ENCODE measurements at regions not wholly inside any gene's neighbourhood (a gene's known extent, or its start where the extent isn't known, plus 50 kb on each side); places are given as distances from the start of the nearest gene placed in this dataset.
"Not testable (repeated sequence)": the region's sequence is repeated elsewhere in the genome, so short reads cannot be mapped to it uniquely, and the experiment has no call there.

DNA sequence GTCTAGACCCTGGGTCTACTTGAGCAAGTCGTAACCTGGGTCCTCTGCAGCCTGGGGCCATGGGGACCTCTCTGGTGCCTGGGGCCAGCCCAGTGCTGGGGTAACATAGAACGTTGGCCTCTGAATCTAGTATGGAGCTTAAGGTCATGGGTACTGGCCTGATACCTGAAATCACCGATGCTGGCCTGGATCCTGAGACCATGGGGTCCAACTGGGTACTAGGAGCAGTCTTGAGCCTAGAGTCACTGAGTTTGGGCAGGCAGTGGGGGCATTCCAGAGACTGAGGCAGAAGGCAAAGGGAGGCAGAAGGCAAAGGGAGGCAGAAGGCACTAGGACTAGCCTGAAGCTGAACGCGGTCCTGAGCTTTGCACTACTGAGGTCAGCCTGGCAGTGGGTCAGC is 1121.1 kb upstream of the PRR20A start:
- DNase-seq: no peak

DNA sequence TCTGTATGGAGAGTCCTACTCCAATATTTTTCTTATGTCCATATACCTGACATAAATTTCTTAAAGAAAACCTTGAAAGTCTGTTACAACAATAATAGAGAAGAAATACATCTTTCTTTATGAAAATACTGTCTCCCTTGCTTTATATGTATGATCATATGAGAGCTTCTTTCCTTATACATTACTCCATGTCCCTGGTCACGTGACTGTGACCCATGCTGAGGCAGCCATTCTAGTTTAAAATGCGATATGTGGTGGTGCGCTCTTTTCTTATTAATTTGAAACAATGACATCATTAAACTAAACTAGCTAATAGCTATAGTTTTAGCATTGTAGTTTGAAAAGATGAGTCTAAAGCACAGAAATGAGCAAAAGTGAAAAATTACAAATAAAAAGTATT is 1120.3 kb upstream of the PRR20A start:
- DNase-seq: no peak

DNA sequence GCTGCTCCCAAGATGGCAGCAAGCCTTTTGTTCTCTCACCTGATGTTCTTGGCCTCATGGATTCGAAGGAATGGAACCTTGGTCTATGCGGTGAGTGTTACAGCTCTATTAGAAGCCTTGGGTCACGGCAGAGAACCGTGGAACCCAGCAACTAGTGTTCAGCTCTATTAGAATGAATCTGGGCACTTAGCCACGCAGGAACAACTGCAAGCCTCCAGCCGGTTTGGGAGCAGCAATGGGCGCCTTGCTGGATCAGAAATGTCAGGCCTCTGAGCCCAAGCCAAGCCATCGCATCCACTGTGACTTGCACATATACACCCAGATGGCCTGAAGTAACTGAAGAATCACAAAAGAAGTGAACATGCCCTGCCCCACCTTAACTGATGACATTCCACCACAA is 1100.7 kb upstream of the PRR20A start:
- DNase-seq: no peak

DNA sequence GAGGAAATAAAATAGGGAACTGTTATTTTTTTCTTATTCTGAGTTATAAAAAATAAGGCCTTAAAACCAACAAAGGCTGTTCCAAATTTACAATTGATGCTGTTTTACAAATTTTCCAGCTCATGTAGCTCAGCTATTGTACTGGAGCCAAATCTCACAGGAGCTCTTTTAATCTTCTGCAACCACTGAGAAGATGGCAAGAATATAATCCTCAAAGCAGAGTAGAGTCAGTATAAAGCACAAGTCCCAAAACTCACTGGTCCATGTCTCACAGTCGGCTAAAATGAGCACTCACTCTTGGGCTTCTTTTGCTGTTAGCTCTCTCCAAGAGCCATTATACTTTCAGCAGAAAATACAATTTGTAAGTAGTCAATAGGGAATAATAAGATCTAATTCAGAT is 1074.4 kb upstream of the PRR20A start:
- DNase-seq: no peak

DNA sequence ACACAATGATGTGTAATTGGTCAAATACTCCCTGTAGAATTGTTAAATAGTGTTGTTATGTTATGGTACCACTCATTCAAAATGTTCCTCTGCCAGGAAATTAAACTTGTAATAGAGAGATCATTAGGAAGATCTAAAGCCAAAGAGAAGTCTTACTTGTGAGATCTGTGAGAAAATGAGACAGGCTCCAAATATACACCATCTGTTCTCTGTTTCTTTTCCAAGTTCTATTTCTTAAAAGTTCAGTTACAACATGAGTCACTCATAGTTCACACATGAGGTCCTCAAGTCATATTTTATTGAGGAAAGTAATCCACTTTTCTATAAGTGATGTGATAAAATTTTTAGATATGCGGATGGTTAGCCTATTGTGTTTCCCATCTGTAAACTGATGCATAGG is 1038.1 kb upstream of the PRR20A start:
- DNase-seq: no peak

DNA sequence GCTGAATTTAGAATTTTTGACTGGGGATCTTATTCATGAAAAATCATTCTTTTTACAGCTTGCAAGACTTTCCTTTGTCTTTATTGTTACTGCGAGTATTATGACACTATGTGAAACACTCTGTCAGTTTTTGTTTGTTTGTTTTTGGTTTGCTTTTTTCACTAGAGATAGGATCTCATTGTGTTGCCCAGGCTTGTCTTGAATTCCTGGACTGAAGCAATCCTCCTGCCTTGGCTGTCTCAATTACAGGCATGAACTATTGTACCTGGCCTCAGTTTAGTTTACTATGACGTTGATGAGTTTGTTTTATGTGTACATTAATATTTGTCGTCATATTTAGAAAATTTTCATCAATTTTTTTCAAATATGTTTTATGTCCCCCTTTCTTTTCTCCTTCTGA is 1030.0 kb upstream of the PRR20A start:
- no peak for DNase-seq

DNA sequence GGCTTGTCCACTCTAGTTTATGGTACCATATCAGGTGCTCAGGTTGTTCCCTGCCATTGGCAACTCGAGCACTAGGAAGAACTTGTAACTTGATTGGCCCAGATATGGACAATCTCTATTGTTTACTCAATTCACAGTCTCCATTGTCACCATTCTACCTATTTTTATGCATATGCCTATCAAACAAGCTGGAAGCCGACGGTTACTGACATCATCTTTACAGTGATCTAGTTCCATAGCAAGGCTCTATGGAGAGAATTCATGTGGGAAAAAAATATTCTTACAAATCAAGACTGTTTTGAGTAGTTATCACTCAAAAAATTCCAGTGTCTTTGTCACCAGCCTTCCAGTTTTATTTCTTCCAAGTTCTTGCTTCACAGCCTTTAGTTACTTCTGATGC is 1006.2 kb upstream of the PRR20A start:
- no peak for DNase-seq

DNA sequence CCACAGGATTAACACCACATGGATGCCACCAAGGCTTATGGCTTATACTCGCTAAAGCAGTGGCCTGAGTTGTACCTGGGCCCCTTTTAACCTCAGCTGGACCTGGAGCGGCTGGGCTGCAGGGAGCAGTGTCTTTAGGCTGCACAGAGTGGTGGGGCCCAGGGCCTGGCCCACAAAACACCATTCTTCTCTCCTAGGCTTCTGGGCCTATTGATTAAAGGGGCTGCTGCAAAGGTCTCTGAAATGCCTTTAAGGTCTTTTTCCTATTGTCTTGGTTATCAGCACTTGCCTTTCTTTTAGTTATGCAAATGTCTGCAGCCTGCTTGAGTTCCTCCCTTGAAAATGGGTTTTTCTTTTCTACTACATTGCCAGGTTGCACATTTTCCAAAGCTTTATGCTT is 973.9 kb upstream of the PRR20A start:
- no peak for DNase-seq

DNA sequence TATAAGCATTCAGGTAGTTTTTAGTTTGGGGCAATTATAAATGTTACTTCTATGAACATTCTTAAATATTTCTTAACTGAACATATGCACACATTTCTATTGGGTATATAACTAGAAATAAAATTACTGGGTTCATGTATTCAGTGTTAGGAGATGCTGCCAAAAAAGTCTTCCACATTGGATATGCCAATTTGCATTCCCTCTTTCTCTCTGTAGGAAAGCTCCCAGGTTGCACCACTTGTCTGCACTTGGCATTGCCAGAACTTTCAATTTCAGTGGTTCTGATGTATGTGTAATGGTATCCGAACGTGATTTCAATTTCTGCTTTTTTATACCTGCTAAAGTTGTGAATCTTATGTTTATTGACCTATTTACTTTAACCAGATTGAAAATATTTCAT is 972.1 kb upstream of the PRR20A start:
- no peak for DNase-seq

DNA sequence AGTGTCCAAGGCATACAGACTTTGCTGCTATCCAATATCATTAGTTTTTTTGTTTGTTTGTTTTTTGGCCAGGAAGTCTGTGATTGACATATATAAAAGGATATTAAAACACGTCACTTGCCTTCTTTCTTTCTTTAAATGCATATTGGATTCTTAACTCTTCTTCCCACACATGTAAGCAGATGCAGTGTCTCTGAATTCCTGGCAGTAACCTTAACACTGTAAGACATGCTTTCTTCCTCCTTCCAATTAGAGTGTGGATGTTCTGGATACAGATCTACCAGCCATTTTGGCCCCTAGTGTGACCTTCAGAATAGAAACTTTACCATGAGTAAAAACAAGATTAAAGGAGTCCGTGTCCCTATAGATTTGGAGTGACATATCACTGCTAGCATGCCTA is 967.4 kb upstream of the PRR20A start:
- DNase-seq: no peak

DNA sequence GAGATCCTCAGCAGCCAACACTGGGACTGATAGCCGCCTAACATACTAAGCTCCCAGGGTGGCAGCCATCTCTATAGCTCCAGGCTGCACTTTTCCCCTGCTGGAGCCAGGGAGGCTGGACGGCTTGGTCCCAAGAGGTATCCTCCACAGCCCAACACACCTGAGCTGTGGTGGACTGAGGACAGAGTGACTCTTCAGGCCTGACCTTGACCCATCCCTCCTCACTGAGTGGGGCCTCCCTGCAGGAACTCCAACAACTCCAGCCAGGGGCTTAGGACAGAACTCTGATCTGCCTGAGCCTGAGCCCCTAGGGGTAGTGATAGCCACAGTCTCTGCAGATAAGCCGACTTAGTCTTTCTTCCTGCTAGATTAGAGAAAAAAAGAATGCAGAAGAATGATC is 958.1 kb upstream of the PRR20A start:
- no peak for DNase-seq

DNA sequence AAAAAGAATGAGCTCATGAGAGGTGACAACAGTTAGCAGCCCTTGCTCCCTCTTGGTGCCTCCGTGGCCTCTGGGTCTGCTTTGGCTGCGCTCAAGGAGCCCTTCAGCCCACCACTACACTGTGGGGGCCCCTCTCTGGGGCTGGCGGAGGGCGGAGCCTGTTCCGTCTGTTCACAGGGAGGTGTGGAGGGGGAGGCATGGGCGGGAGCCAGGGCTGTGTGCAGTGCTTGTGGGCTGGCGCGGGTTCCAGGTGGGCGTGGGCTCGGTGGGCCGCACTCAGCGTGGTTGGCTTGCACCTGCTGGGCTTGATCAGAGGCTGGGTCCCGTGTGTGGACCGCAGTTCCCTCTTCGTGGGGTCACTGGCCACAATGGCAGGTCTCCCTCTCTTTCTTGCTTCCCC is 953.4 kb upstream of the PRR20A start:
- no peak for DNase-seq

DNA sequence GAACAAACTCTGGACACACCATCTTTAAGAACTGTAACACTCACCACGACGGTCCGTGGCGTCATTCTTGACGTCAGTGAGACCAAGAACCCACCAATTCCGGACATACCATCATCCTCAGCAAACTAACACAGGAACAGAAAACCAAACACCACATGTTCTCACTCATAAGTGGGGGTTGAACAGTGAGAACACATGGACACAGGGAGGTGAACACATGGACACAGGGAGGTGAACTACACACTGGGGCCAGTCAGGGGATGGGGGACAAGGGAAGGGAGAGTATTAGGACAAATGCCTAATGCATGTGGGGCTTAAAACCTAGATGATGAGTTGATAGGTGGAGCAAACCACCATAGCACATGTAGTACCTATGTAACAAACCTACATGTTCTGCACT is 952.1 kb upstream of the PRR20A start:
- DNase-seq: not testable (repeated sequence)

DNA sequence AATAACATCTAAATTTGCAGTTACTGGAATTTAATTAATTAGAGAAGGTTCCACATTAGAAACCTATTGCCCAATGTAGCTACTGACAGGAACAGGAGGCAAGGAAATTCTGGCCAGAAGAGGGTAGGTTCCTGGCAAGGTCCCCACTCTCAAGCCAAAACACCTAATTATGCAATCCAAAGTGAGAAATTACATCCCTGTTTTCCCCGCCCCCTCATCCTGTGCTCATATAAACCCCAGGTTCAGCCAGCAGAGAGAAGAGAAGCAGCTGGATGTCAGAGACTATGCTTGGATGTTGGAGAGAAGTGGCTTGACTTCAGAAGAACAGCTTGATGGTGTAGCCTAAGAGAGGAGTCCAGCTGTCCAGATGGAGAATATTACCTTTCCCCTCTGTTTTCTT is 951.3 kb upstream of the PRR20A start:
- no peak for DNase-seq

DNA sequence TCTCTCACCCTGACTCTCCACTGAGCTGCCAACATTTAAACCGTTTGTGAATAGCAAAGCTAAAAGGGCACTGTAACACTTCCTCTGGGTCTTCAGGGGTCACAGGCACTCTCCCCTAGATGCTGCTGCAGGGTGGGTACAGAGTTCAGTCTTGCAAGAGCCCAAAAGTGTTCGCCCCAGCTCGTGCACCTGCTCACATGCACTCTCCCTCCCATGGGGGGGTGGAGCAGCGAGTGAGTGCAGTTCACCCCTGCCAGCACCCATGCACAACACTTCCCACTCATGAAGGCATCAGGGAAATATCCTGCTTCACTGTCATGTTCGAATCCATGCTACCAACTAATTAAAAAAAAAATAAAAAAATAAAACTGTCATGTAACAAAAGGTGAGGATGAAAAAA is 950.7 kb upstream of the PRR20A start:
- DNase-seq: no peak

DNA sequence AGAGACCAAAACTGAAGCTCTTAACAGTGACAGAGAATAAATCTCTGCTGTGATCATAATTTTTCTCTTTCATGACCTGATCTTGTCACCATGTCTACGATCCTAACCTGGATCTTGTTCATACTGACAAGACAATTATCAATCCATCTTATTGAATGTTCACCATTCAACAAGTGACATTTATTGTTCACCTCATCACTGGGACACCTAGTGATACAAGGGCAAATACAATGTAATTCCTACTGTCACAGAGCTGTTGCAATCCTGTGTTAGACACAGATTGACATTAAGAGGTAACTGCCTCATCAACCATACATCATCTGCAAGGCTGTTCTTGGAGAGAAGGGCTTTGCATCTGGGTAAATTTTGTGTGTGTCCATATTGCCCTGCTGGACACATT is 942.4 kb upstream of the PRR20A start:
- no peak for DNase-seq

DNA sequence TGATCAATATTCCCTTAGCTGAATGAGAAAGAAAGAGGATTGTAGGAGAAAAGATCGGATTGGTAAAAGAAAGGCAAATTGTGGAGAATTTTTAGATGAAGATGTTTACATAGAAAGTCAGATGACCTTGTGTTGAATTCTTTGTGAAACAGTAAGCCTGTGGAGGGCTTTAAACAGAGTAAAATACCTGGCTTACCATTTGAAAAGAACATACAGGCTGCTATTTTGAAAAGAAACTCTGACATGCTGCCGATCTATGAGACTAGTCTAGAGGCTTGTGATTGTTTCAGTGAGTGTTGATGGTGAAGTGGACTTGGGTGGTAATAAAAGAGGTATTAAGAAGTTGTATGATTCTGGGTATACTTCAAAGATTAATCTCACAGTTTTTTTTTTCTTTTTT is 938.9 kb upstream of the PRR20A start:
- DNase-seq: no peak

DNA sequence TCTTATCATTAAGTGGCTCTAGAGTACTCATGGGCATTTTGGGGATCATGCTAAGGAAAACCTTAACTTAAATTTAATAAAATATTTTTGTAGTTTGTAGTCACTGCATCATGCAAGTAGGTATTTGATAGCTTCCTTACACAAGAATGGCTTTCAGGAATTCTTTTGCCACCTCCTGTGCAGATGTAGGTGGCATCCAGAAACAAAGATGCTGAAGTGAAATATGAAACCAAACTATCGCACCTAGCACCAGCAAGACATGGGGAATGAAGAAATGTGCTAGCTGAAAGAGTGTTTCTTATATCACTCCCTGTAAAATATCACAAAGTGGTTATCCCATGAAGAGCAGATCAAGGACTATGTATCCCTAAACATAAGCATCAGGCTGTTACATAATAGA is 924.5 kb upstream of the PRR20A start:
- DNase-seq: no peak

DNA sequence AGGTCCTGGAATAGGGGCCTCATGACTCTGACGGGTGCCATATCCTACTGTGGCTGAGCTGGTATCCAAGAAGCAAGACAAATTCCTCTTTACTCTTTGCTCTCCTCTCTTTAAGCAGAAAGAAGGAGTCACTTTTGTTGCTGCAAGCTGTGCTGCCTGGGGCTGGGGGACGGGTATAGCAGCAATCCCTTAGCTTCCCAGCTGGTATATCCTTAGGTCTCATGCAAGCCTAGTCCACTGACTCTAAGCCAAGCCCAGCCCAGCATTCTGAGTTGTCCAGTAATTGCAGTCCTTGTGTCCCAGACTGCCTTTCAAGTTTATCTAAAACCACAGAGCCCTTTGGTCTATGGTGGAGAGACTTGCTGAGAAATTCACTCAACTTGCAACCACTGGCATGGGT is 893.0 kb upstream of the PRR20A start:
- no peak for DNase-seq

DNA sequence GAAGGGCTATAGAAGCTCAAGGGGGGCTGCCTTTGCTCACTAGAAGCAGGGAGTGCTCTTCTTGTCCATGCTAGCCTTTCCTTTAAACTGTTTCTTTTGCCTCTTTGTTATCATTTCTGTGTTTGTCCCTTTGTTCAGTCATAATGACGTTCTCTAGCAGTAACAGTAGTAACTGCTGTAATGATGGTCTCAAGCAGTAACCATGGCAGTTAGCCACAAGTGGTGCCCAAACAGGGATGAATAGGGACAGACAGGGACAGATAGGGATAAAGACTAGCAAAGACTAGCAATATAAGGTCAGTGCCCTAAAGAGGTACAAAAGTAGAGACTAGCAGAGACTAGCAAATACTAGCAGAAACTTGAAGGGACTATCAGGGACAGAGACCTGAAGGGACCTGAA is 869.0 kb upstream of the PRR20A start:
- DNase-seq: no peak

DNA sequence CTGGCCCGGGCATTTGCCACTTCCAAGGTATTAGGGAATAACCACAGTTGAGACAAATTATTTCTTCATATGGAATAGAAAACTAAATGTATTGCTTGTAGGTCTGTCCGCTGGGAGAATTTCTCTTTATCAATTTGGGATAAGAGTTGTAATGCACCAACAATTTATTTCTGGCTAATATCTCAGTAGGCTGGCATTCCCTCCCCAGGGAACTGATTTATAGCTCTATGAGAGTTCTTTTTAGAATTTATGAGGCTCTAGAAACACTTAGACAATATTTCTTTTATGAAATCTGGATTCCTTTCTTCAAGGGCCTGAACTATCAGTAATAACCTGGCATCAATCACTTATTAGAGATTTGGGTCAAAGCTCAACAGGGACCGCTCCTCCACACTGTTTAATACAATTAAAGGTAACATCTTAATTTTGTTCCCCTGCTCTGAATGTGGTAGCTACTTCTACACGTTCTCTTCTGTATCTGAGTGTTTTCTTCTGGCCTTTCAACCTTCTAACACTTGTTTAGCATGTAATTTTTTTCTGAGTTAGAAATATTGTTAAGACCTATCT is 857.4 kb upstream of the PRR20A start:
- no peak for DNase-seq

DNA sequence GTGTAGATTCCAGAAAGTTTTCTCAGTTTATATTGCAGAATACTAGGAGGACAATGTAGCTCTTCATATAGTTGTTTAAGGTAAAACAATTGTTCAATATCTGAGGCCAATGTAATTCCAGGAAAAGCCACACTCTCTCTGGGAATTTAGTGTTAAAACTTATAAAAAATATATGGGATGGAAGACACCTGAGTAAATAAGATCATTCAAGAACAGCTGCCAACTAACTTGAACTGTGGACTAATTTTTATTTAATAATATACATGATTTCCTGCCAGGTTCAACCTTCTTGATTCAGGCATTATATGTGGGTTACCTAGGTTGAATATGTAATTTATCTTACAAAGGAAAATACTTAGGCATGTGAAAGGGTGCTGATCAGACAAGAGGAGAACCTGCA is 841.1 kb upstream of the PRR20A start:
- no peak for DNase-seq

DNA sequence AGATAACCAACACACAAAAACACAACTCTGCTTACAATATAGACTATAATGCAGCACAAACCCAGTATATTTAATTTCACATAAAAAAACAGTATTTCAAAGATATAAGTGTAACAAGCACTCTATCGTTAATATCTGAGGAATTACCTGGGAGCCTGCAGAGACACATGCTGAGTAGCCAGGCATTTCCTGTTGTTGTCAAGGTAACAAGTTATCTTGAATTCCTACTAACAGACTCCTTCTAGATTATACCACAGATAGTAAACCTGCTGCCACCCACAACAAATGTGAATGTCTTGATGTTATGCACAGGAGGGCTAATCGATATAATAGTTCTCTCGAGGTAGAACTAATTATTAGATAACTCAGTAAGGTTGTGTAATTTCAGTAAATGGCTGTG is 826.0 kb upstream of the PRR20A start:
- no peak for DNase-seq

DNA sequence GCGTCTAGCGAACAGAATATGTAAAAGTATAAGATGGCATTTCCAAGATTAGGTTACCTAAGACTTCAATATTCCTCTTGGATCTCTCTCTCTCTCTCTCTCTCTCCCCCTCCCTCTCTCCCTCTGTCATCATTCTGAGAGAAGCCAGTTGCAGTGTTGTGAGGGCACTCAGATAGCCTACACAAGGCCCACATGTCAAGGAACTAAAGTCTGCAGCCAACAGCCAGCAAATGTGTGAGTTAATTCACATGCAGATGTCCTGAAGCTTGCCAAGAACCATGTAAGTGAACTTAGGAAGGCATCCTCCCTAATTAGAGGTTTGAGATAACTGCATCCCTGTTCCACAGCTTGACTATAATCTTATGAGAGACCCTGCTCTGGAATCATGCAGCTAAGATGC is 822.9 kb upstream of the PRR20A start:
- no peak for DNase-seq

DNA sequence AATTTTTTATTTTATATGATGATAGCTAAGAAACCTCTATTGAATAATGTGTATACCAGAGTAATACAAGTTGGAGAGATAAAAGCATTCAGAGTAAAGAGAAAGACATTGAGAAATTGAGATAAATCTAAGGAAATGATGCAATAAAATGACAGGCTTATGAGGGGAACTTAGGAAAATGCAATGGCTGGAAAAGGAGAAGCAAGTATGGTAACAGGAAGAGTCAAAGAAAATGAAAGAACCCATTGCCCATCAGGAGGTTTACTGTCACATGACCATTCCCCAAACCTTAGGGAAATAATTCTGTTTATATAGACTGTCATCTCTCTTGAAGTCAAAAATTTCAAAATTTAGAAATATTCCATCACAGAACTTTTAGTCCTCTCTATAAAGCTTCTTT is 808.0 kb upstream of the PRR20A start:
- no peak for DNase-seq

DNA sequence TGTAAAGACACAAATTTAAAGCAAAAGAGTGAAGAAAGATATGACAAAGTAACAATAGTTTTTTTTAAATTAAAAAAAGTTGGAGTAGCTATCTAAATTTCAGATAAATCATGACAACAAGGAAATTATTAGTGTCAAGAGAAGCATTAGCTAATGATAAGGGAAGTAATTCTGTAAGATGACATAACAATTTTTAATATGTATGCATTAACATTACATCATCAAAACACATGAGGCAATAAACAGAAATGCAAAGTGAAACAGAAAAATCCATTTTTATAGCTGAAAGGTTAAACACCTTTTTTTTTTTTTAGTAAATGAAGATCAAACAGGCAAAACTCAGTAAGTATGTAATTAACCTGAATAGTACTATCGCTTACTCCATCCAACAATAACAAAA is 804.9 kb upstream of the PRR20A start:
- no peak for DNase-seq
